Fibroblast of villous mesenchyme (primary cell): ENCODE measurements at regions not wholly inside any gene's neighbourhood (a gene's known extent, or its start where the extent isn't known, plus 50 kb on each side); places are given as distances from the start of the nearest gene placed in this dataset.
"Not testable (repeated sequence)": the region's sequence is repeated elsewhere in the genome, so short reads cannot be mapped to it uniquely, and the experiment has no call there.

Source experiments
- DNase-seq: peaks from one replicate; pipeline ENCODE4 v3.0.0-alpha.2; 2010; ENCODE audit warnings: low read depth
- H3K4me3 ChIP-seq: 2 replicates; pipeline ENCODE4 v1.5.1; 2011; ENCODE audit warnings: low read depth, mild to moderate bottlenecking, low read length
- CTCF ChIP-seq: IDR thresholded peaks from 2 replicates; pipeline ENCODE4 v1.5.1; 2012; ENCODE audit warnings: low read depth, mild to moderate bottlenecking, low read length; ENCODE audit not compliant: insufficient read depth

- TF ChIP-seq CTCF: no peak
- no peak overlapping the region for H3K4me3 ChIP-seq
- DNase-seq: no peak
These were observed 946.1 kb downstream of the TTLL7 start for GRCh38 chr1:83052865-83053264.

GRCh38 chr1:83051053-83051452, 947.9 kb downstream of the TTLL7 start:
- H3K4me3 ChIP-seq, DNase-seq: not testable (repeated sequence)

GRCh38 chr1:83043244-83043643, 955.7 kb downstream of the TTLL7 start:
- TF ChIP-seq CTCF: no peak
- no peak overlapping the region for H3K4me3 ChIP-seq
- DNase-seq: no peak

- not testable (repeated sequence) for H3K4me3 ChIP-seq, DNase-seq
These were observed 959.8 kb downstream of the TTLL7 start for GRCh38 chr1:83039091-83039490.

GRCh38 chr1:83034851-83035250, 964.1 kb downstream of the TTLL7 start:
- no peak overlapping the region for H3K4me3 ChIP-seq
- TF ChIP-seq CTCF: no peak
- peak; percentile 3 for DNase-seq

- no peak overlapping the region for H3K4me3 ChIP-seq
- DNase-seq: peak; percentile 11
- no peak for TF ChIP-seq CTCF
These were observed 965.2 kb downstream of the TTLL7 start for GRCh38 chr1:83033682-83034081.

- peak; percentile 63 for DNase-seq
- no peak for TF ChIP-seq CTCF
- H3K4me3 ChIP-seq: no peak overlapping the region
These were observed 969.0 kb downstream of the TTLL7 start for GRCh38 chr1:83029916-83030315.

- no peak overlapping the region for H3K4me3 ChIP-seq
- no peak for DNase-seq
- TF ChIP-seq CTCF: no peak
These were observed 969.9 kb downstream of the TTLL7 start for GRCh38 chr1:83029050-83029449.
